ENCODE measurements at regions not wholly inside any gene's neighbourhood (a gene's known extent, or its start where the extent isn't known, plus 50 kb on each side); places are given as distances from the start of the nearest gene placed in this dataset.
"Not testable (repeated sequence)": the region's sequence is repeated elsewhere in the genome, so short reads cannot be mapped to it uniquely, and the experiment has no call there.

GRCh38 chr6:156676721-156677120, 100.5 kb upstream of the ARID1B start:
- Histone ChIP-seq H3K36me3 (ENCODE audit: control insufficient read depth, insufficient read depth, low read length) (no peaks in the 10 kb centered on the region), H3K4me3 (ENCODE audit: low read depth, low read length) (no peak overlapping the region), H3K27me3 (ENCODE audit: control insufficient read depth, insufficient read depth, low read length) (no peaks in the 10 kb centered on the region)
- no peak for FAIRE-seq
- no peak for DNase-seq (ENCODE audit: low read depth)
- TF ChIP-seq CTCF (IDR thresholded peaks at IDR 0.05; ENCODE audit: insufficient read depth, low read length, severe bottlenecking): no peak

GRCh38 chr6:156674197-156674596, 103.0 kb upstream of the ARID1B start:
- TF ChIP-seq CTCF (IDR thresholded peaks at IDR 0.05; ENCODE audit: insufficient read depth, low read length, severe bottlenecking): no peak
- H3K36me3 ChIP-seq (ENCODE audit: control insufficient read depth, insufficient read depth, low read length): no peaks in the 10 kb centered on the region
- H3K4me3 ChIP-seq (ENCODE audit: low read depth, low read length): no peak overlapping the region
- FAIRE-seq: no peak
- DNase-seq (ENCODE audit: low read depth): no peak
- H3K27me3 ChIP-seq (ENCODE audit: control insufficient read depth, insufficient read depth, low read length): no peaks in the 10 kb centered on the region

GRCh38 chr6:156670097-156670496, 107.1 kb upstream of the ARID1B start:
- H3K36me3 ChIP-seq (ENCODE audit: control insufficient read depth, insufficient read depth, low read length); H3K4me3 ChIP-seq (ENCODE audit: low read depth, low read length); FAIRE-seq; H3K27me3 ChIP-seq (ENCODE audit: control insufficient read depth, insufficient read depth, low read length); DNase-seq (ENCODE audit: low read depth): not testable (repeated sequence)

GRCh38 chr6:156662025-156662445, 115.1 kb upstream of the ARID1B start:
- H3K27me3 ChIP-seq (ENCODE audit: control insufficient read depth, insufficient read depth, low read length): no peaks in the 10 kb centered on the region
- peak; percentile 37 for TF ChIP-seq CTCF (IDR thresholded peaks at IDR 0.05; ENCODE audit: insufficient read depth, low read length, severe bottlenecking)
- H3K4me3 ChIP-seq (ENCODE audit: low read depth, low read length): no peak overlapping the region
- DNase-seq (ENCODE audit: low read depth) (no peak), FAIRE-seq (no peak)
- no peaks in the 10 kb centered on the region for H3K36me3 ChIP-seq (ENCODE audit: control insufficient read depth, insufficient read depth, low read length)

GRCh38 chr6:156660389-156660788, 116.8 kb upstream of the ARID1B start:
- Histone ChIP-seq H3K4me3 (ENCODE audit: low read depth, low read length) (no peak overlapping the region), H3K27me3 (ENCODE audit: control insufficient read depth, insufficient read depth, low read length) (no peaks in the 10 kb centered on the region), H3K36me3 (ENCODE audit: control insufficient read depth, insufficient read depth, low read length) (no peaks in the 10 kb centered on the region)
- DNase-seq (ENCODE audit: low read depth): no peak
- no peak for TF ChIP-seq CTCF (IDR thresholded peaks at IDR 0.05; ENCODE audit: insufficient read depth, low read length, severe bottlenecking)
- FAIRE-seq: no peak

GRCh38 chr6:156659822-156660198, 117.4 kb upstream of the ARID1B start:
- FAIRE-seq (no peak), DNase-seq (ENCODE audit: low read depth) (no peak)
- Histone ChIP-seq H3K36me3 (ENCODE audit: control insufficient read depth, insufficient read depth, low read length) (no peaks in the 10 kb centered on the region), H3K27me3 (ENCODE audit: control insufficient read depth, insufficient read depth, low read length) (no peaks in the 10 kb centered on the region), H3K4me3 (ENCODE audit: low read depth, low read length) (no peak overlapping the region)
- TF ChIP-seq CTCF (IDR thresholded peaks at IDR 0.05; ENCODE audit: insufficient read depth, low read length, severe bottlenecking): no peak
